Renal pelvis (tissue), 1 donor: ENCODE measurements at regions not wholly inside any gene's neighbourhood (a gene's known extent, or its start where the extent isn't known, plus 50 kb on each side); places are given as distances from the start of the nearest gene placed in this dataset.
"Not testable (repeated sequence)": the region's sequence is repeated elsewhere in the genome, so short reads cannot be mapped to it uniquely, and the experiment has no call there.

Experiments used
- DNase-seq: peaks from one replicate; pipeline ENCODE4 v3.0.0-alpha.2; 2013

DNA sequence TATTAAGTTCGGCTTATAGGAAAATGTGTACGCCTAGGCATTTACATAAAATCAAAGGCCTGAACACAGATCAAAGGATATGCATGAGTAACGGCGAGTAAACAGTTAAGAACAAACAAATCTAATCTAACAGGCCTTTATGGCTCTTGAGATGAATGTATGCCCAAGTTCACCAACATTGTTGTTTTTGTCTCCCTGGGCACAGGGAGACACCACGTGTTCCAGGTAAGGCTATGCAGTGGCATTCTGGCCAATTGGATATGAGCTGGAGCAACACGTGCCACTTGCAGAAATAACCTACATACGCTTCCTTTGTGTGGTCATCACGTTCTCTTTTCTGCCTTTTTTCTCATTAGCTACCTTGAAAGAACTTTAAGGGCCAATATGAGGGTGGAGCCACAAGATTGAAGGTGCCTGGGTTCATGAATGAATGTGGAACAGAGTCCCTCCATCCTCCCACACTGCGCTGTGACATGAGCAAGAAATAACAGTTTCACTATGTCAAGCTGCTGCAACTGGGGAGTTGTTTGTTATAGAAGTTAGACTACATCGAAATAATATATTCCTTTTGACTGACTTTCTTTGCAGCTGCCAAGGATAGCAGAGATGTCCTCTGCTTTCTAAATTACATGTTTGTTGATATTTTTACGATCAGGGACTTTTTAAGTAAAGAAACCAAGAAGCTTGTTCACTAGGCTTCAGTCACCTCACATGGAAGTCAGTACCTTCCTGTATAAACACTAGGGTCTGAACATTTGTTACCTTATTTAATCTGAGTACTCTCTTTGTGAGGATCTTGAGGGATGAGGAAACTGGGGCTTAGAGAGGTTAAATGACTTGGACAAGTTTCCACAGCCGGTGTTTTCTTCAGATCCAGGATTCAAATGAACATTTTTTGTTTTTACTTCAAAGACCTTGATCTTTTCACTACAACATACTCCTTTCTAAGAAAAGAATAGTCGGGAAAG, 427.5 kb upstream of the TBL1XR1 start:
- no peak for DNase-seq

DNA sequence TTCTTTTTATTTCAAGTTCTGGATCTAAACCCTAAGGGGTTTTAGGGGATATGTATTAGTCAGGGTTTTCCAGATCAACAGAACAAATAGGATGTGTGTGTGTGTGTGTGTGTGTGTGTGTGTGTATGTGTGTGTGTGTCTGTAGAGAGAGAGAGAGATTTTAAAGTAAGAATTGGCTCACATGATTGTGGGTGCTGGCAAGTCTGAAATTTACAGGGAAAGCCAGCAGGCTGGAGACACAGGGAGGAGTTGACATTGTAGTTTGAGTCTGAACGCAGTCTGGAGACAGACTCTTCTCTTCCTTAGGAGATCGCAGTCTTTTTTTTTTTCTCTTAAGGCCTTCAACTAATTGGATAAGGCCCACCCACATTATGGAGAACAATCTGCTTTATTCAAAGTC, 428.8 kb upstream of the TBL1XR1 start:
- no peak for DNase-seq

DNA sequence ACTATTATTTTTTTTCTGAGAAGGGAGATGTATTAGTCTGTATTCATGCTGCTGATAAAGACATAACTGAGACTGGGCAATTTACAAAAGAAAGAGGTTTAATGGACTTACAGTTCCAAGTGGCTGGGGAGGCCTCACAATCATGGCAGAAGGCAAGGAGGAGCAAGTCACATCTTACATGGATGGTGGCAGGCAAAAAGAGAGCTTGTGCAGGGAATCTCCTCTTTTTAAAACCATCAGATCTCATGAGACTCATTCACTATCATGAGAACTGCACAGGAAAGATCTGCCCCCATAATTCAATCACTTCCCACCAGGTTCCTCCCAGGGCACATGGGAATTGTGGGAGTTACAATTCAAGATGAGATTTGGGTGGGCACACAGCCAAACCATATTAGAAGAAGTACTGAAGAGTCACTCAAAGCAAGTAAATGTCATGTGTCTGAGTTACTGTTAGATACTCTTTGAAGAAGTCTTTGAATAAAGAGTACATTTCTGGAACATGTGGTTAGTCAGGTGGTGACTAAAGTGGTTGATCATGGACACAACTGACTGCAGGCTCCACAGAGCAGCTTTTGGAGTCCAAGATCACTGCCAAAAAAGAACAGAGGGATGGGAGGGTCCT, 430.9 kb upstream of the TBL1XR1 start:
- DNase-seq, result not testable (repeated sequence)

DNA sequence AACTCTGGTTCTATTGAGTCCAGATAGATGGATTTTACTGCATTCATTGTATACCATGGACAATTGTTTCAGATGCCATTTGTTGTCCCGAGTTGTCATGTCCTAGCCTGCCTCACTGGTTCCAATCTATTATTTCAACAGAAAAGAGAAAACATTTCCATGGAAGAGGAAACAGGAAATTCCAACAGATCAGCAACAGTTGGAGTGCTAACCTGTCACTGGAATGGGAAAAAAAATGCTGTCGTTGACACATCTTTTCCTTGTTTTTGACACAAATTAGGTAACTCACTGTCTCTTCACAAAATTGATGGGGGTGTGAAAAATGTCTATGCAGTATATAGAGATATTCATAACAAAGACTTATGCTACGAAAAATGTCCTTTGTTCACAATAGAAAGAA, 432.0 kb upstream of the TBL1XR1 start:
- no peak for DNase-seq

- DNase-seq, result no peak
Observed at GRCh38 chr3:177633671-177634207, 436.5 kb upstream of the TBL1XR1 start.

DNA sequence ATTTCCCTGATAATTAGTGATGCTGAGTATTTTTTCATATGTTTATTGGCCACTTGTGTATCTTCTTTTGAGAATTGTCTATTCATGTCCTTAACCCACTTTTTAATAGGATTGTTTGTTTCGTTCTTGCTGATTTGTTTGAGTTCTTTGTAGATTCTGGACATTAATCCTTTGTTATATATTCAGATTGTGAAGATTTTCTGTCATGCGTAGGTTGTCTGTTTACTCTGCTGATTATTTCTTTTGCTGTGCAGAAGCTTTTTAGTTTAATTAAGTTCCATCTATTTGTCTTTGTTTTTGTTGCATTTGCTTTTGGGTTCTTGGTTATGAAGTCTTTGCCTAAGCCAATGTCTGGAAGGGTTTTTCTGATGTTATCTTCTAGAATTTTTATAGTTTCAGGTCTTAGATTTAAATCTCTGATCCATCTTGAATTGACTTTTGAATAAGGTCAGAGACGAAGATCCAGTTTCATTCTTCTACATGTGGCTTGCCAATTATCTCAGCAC, 438.4 kb upstream of the TBL1XR1 start:
- DNase-seq, result not testable (repeated sequence)

DNA sequence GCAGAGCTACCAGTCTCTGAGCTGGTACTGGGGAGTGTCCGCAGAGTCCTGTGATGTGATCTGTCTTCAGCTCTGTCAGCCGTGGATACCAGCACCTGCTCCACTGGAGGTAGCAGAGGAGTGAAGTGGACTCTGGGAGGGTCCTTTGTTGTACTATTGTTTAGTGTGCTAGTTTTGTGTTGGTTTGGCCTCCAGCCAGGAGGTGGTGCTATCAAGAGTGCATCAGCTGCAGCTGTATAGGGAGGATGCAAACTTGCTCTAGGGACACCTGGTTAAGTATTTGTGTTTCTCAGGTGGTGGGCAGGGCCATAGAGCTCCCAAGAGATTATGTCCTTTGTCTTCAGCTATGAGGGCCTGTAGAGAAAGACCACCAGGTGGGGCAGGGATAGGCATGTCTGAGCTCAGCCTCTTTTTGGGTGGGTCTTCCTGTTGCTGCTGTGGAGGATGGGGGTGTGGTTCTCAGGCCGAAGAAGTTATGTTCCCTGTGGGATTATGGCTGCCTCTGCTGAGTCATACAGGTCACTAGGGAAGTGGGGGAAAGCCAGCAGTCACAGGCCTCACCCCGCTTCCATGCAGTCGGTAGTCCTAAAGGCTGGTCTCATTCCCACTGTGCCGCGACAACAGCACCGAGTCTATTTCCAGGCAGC, 443.2 kb upstream of the TBL1XR1 start:
- no peak for DNase-seq

GRCh38 chr3:177641206-177641605, 443.9 kb upstream of the TBL1XR1 start:
- DNase-seq, result no peak

DNA sequence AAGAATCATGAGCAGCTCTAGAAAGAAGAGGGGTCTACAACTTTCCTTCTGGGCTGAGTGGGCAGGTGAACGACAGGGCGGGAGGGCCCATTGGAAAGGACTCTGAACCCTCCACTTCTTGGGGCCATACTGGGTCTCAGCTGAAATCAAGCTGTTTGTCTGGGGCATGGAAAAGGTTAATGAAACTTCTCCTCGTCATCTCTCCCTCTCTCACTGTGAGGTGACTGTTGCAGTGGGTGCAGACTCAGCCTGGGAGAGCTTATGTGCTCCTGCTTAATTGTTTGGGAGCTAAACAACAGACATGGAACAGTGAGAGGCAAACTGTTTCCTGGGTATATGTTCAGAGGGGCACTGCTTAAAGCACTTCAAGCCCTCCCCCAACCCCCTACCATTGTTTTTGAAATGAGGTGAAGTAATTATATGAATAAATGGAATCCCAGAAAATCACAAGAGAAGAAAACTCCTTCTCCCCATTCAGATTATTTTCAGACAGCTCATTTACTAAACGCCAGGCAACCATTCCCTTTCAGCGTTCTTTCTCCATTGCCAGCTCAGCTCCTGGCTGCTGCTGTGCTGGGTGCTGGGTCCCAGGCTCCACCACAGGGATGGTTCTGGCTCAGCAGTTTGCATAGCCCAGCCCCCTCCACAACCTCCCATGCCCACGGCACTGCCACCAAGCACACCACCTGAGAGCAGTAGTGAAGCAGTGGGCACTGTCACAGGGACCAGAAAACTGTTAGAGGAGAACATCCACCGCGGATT, 444.9 kb upstream of the TBL1XR1 start:
- DNase-seq, result no peak

DNA sequence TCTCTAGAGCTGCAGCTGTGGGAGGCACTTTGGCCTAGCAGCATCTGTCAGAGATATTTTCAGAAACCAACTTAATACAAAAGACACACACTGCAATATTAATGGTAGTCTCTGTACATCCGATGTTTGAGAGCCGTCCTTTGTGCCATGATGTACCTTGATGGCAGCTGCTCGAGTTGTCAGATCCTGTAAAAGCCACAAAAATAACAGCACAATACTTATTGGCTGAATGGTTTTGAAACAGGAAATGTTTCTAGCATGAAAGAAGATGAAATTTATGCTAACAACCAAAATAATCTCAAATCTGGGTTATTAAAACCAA, 445.5 kb upstream of the TBL1XR1 start:
- no peak for DNase-seq

- DNase-seq, result no peak
Observed at GRCh38 chr3:177646749-177647148, 449.5 kb upstream of the TBL1XR1 start.

GRCh38 chr3:177647341-177647740, 450.1 kb upstream of the TBL1XR1 start:
- DNase-seq, result no peak

GRCh38 chr3:177647876-177648275, 450.6 kb upstream of the TBL1XR1 start:
- no peak for DNase-seq

DNA sequence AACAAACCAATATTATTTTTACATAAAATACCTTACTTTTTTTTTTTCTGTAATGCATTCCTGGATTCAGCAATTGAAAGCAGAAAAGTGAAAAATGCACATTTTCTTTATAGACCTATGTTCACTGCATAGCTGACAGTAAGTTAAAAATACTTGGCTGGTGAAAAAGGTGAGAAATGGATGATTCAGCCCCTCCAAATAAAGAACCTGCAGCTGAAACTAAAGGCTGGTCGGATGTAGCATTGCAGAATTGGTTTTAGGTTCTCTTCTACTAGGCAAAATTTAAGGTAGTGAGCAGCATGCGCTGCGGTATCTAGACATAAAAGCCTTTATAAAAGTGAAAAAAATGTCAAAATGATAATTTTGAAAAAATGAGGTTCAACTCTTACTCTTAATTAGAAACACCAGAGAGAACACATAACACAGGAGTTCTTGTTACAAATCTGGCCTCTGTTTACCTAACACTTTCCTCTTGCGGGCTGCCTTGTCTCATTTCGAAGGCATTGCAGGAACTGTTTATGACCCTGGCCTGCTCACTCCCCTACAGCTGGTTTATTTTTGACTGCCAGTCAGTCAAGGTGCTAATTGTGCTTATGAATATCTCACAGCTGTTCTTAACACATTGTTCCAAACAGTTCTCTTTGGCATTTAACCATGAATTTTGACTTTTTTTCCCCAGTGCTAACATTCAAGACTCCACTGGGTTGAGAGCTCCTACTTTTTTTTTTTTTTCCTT, 455.4 kb upstream of the TBL1XR1 start:
- DNase-seq, result no peak

- no peak for DNase-seq
Observed at GRCh38 chr3:177657243-177657642, 460.0 kb upstream of the TBL1XR1 start.

GRCh38 chr3:177658354-177658753, 461.1 kb upstream of the TBL1XR1 start:
- peak; percentile 62 for DNase-seq

- not testable (repeated sequence) for DNase-seq
Observed at GRCh38 chr3:177664380-177665103, 467.3 kb upstream of the TBL1XR1 start.

- DNase-seq, result no peak
Observed at GRCh38 chr3:177665122-177665808, 468.0 kb upstream of the TBL1XR1 start.

- no peak for DNase-seq
Observed at GRCh38 chr3:177672252-177672911, 475.1 kb upstream of the TBL1XR1 start.
